Endothelial cell of umbilical vein (primary cell): ENCODE measurements at regions not wholly inside any gene's neighbourhood (a gene's known extent, or its start where the extent isn't known, plus 50 kb on each side); places are given as distances from the start of the nearest gene placed in this dataset.

Experiments
- BruUV-seq: library from RNA; stranded (reverse); fragments of 400-500 nt; replicated peaks from 2 replicates; lab custom pipeline; 2021; lab: Mats Ljungman, UMichigan
- CTCF ChIA-PET: fragments of 300-600, 350-600 bp; sonication (Branson Sonifier 250); formaldehyde crosslinking; loops from one replicate; lab custom pipeline; 2021; ENCODE audit warnings: antibody characterized with exemption, inconsistent platforms; lab: Charles Lee
- POLR2A ChIA-PET: fragments of 300-600, 350-600 bp; sonication (Branson Sonifier 250); formaldehyde crosslinking; loops from one replicate; lab custom pipeline; 2021; ENCODE audit warnings: antibody characterized with exemption, inconsistent platforms; lab: Charles Lee
- DNase-seq: peaks from one replicate; pipeline ENCODE4 v3.0.0-alpha.2; 2011; ENCODE audit warnings: low read depth, low spot score
- FAIRE-seq: peaks from 2 replicates; lab custom pipeline; 2011; peaks lifted over from hg19 to GRCh38; lab: Jason Lieb, UNC
- H2AFZ ChIP-seq: 2 replicates; pipeline ENCODE4 v1.6.0; 2012; ENCODE audit warnings: low read depth, low read length, control low read depth, inconsistent platforms
- H3K27ac ChIP-seq: 2 replicates; pipeline ENCODE4 v1.5.1; 2011; ENCODE audit warnings: low read depth, mild to moderate bottlenecking, control low read depth, low read length, moderate library complexity; ENCODE audit not compliant: insufficient read depth
- H3K27me3 ChIP-seq, 2 experiments: 2 replicates each; pipeline versions ENCODE4 v1.6.0 to v1.6.1; 2011; ENCODE audit warnings: low read length in 2 of 2, mixed read lengths in 1 of 2; ENCODE audit not compliant: control insufficient read depth in 2 of 2, insufficient read depth in 2 of 2
- H3K36me3 ChIP-seq, 2 experiments: 2 replicates in 1 of 2; 3 replicates in 1 of 2; pipeline ENCODE4 v1.5.1; 2011; ENCODE audit warnings: low read length in 2 of 2, mild to moderate bottlenecking in 1 of 2, moderate library complexity in 1 of 2; ENCODE audit not compliant: control insufficient read depth in 2 of 2, insufficient read depth in 2 of 2; ENCODE audit errors: extremely low read depth in 1 of 2
- H3K4me1 ChIP-seq: 3 replicates; pipeline ENCODE4 v1.5.1; 2011; ENCODE audit warnings: mild to moderate bottlenecking, low read length; ENCODE audit not compliant: control insufficient read depth, insufficient read depth; ENCODE audit errors: extremely low read depth
- H3K4me2 ChIP-seq: 2 replicates; pipeline ENCODE4 v1.6.1; 2011; ENCODE audit warnings: low read length, control low read depth, mixed read lengths; ENCODE audit not compliant: insufficient read depth
- H3K4me3 ChIP-seq, 3 experiments: fragments of 200-600 bp in 1 of 3; sonication (generic), shearing (Covaris generic) in 1 of 3; replicated peaks in 1 of 3; 2 replicates each; pipeline ENCODE4 v1.5.1; 2011 to 2016; ENCODE audit warnings: control low read depth in 3 of 3, low read length in 3 of 3, mild to moderate bottlenecking in 2 of 3, inconsistent platforms in 1 of 3, low read depth in 1 of 3, moderate library complexity in 1 of 3; ENCODE audit not compliant: insufficient read depth in 1 of 3
- H3K79me2 ChIP-seq: 2 replicates; pipeline ENCODE4 v1.6.0; 2012; ENCODE audit warnings: low read length, inconsistent platforms; ENCODE audit not compliant: control insufficient read depth, insufficient read depth
- H3K9ac ChIP-seq: replicated peaks from 2 replicates; pipeline ENCODE3; 2011; ENCODE audit warnings: low read length, control low read depth; ENCODE audit not compliant: insufficient read depth; ENCODE audit errors: extremely low read depth
- H3K9me1 ChIP-seq: replicated peaks from 3 replicates; pipeline ENCODE4 v1.6.0; 2011; ENCODE audit warnings: mild to moderate bottlenecking, low read length; ENCODE audit not compliant: control insufficient read depth, insufficient read depth; ENCODE audit errors: extremely low read depth
- H3K9me3 ChIP-seq: replicated peaks from 2 replicates; pipeline ENCODE4 v1.5.1; 2012; ENCODE audit warnings: low read length, inconsistent platforms; ENCODE audit not compliant: control insufficient read depth, insufficient read depth
- H4K20me1 ChIP-seq: replicated peaks from 2 replicates; pipeline ENCODE3; 2011; ENCODE audit warnings: mild to moderate bottlenecking, low read length; ENCODE audit not compliant: control insufficient read depth, insufficient read depth; ENCODE audit errors: extremely low read depth
- CTCF ChIP-seq, 2 donors: IDR thresholded peaks; 1 replicate in 1 of 2; 2 replicates in 1 of 2; pipeline ENCODE4 v1.5.1; 2011; ENCODE audit warnings: low read length in 2 of 2, mild to moderate bottlenecking in 2 of 2, moderate library complexity in 2 of 2, control low read depth in 1 of 2, inconsistent platforms in 1 of 2, low read depth in 1 of 2; ENCODE audit not compliant: insufficient read depth in 1 of 2; ENCODE audit errors: extremely low read depth in 1 of 2
- EZH2 ChIP-seq: IDR thresholded peaks from 2 replicates; pipeline ENCODE4 v1.6.1; 2012; ENCODE audit warnings: borderline replicate concordance, low read depth, mild to moderate bottlenecking, moderate library complexity, low read length, inconsistent platforms; ENCODE audit not compliant: severe bottlenecking
- FOS ChIP-seq: IDR thresholded peaks from 2 replicates; pipeline ENCODE4 v1.6.1; 2011; ENCODE audit warnings: mild to moderate bottlenecking, low read length, moderate library complexity, borderline replicate concordance; ENCODE audit not compliant: insufficient read depth
- GATA2 ChIP-seq: IDR thresholded peaks from 2 replicates; pipeline ENCODE4 v1.7.0; 2011; ENCODE audit warnings: low read depth, mild to moderate bottlenecking, moderate library complexity, mixed read lengths, low read length; ENCODE audit not compliant: insufficient read length, insufficient read depth
- JUN ChIP-seq: IDR thresholded peaks from 2 replicates; pipeline ENCODE4 v1.6.1; 2011; ENCODE audit warnings: borderline replicate concordance, low read depth; ENCODE audit not compliant: insufficient read length, insufficient read depth
- MAX ChIP-seq: IDR thresholded peaks from 2 replicates; pipeline ENCODE4 v1.6.1; 2011; ENCODE audit not compliant: insufficient read depth, insufficient read length
- MYC ChIP-seq: IDR thresholded peaks from one replicate; pipeline ENCODE4 v1.6.1; 2011; ENCODE audit warnings: mild to moderate bottlenecking, low read depth, low read length
- POLR2A ChIP-seq: IDR thresholded peaks from 2 replicates; pipeline ENCODE4 v1.6.1; 2012; ENCODE audit warnings: low read depth, mild to moderate bottlenecking, control low read depth, low read length
- POLR2AphosphoS5 ChIP-seq: IDR thresholded peaks from 2 replicates; pipeline ENCODE4 v1.6.1; 2012; ENCODE audit warnings: low read depth, mild to moderate bottlenecking, control low read depth, low read length, moderate library complexity; ENCODE audit not compliant: insufficient read depth
- dilution Hi-C: fragments of 300-500 bp; cut with MboI; formaldehyde crosslinking; loops from one replicate; pipeline ENCODE4 v1.15.0; 2019; ENCODE audit warnings: low sequenced_read_pairs; ENCODE audit not compliant: extremely low pct_ligation_motif_present
- intact Hi-C: fragments of 100-400 bp; cut with micrococcal nuclease; formaldehyde crosslinking; loops from one replicate; pipeline ENCODE4 v1.10.0; 2022

- no peak for FAIRE-seq
- no peak for DNase-seq
Measured at GRCh38 chr2:126029316-126029715, 626.6 kb upstream of the GYPC start.

More at GRCh38 chr2:126029316-126029715, 626.6 kb upstream of the GYPC start:
- H3K4me1 ChIP-seq = no peaks in the 10 kb centered on the region
- no peak overlapping the region for H3K27ac ChIP-seq
- no peak for TF ChIP-seq CTCF (IDR thresholded peaks at IDR 0.05; ENCODE audit: extremely low read depth in 1 of 2, insufficient read depth in 1 of 2, low read depth in 1 of 2, low read length in 2 of 2)
- no peak for TF ChIP-seq POLR2A
- no peak for TF ChIP-seq MAX
- no peak for TF ChIP-seq POLR2AphosphoS5
- TF ChIP-seq FOS = no peak
- TF ChIP-seq GATA2 = no peak
- no peak for TF ChIP-seq EZH2
- TF ChIP-seq MYC = no peak
- TF ChIP-seq JUN = no peak
- no peaks in the 10 kb centered on the region for H3K27me3 ChIP-seq
- CTCF ChIA-PET = no interaction called here
- H3K9me3 ChIP-seq = peaks cover 2% of the 10 kb centered on the region
- dilution Hi-C loops (no loop called here), intact Hi-C loops (no loop called here)
- POLR2A ChIA-PET = no interaction called here
- no peaks in the 10 kb centered on the region for H3K79me2 ChIP-seq
- no peaks in the 10 kb centered on the region for H3K9me1 ChIP-seq
- H3K4me3 ChIP-seq = no peak overlapping the region
- H3K36me3 ChIP-seq = no peaks in the 10 kb centered on the region
- no peak overlapping the region for H3K9ac ChIP-seq
- no peaks in the 10 kb centered on the region for H4K20me1 ChIP-seq
- no TSS peak for BruUV-seq
- no peak overlapping the region for H3K4me2 ChIP-seq
- no peak overlapping the region for H2AFZ ChIP-seq
